Transverse colon (tissue), 4 donors: ENCODE measurements at regions not wholly inside any gene's neighbourhood (a gene's known extent, or its start where the extent isn't known, plus 50 kb on each side); places are given as distances from the start of the nearest gene placed in this dataset.

Source experiments
- EP300 ChIP-seq: sonication (generic); formaldehyde crosslinking; IDR thresholded peaks from one replicate; pipeline ENCODE4 v1.6.1; 2017; ENCODE audit warnings: antibody characterized with exemption, low read depth
- POLR2A ChIP-seq: fragments of 450-650 bp; IDR thresholded peaks from one replicate; pipeline ENCODE4 v1.6.1; 2016; ENCODE audit warnings: antibody characterized with exemption, mild to moderate bottlenecking, moderate library complexity
- POLR2AphosphoS5 ChIP-seq, 3 donors: sonication (generic); formaldehyde crosslinking; IDR thresholded peaks; one replicate each; pipeline ENCODE4 v1.6.1; 2016; ENCODE audit warnings: antibody characterized with exemption in 3 of 3
- TF ChIP-seq, protein P1 (sequence below), 5 experiments: fragments of 200-600 bp in 3 of 5; fragments of 450-650 bp in 2 of 5; sonication (generic) in 3 of 5; IDR thresholded peaks; 1 replicate in 2 of 5; 2 replicates in 3 of 5; pipeline ENCODE4 v1.5.1; 2016 to 2017; ENCODE audit warnings: antibody characterized with exemption in 5 of 5, inconsistent platforms in 3 of 5, mild to moderate bottlenecking in 2 of 5, moderate library complexity in 1 of 5

DNA sequence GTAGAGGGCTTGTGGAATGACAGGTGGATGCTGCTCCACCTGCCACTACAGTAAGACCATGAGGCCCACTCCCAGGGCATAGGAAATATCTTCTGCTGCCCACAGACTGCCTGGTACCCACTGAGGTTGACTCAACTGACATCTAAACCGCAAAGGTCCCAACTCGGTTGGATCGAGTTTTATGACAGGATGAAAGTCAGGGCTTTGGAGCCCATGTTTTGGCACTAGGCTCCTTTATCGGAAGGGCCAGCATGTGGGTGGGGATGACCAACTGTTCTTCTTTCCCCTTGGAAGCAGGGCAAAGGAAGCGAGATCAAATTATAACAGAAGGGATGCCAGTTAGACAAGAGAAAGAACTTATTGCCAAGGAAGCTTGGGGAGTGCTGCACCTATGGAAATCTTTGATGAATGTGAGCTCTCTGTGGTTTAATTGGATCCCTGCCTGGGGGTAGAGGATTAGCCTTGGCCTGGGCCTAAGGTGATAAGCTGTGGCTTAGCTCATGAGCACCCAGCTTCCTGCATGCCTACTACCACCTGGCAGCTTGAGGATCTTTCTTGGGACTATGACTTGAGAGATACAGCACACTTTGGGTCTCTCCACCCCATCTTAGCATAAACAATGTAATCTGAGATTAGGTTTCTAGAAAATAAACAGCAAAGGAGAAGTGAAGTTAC, 121.8 kb downstream of the KCNA5 start:
- TF ChIP-seq, protein P1, sequence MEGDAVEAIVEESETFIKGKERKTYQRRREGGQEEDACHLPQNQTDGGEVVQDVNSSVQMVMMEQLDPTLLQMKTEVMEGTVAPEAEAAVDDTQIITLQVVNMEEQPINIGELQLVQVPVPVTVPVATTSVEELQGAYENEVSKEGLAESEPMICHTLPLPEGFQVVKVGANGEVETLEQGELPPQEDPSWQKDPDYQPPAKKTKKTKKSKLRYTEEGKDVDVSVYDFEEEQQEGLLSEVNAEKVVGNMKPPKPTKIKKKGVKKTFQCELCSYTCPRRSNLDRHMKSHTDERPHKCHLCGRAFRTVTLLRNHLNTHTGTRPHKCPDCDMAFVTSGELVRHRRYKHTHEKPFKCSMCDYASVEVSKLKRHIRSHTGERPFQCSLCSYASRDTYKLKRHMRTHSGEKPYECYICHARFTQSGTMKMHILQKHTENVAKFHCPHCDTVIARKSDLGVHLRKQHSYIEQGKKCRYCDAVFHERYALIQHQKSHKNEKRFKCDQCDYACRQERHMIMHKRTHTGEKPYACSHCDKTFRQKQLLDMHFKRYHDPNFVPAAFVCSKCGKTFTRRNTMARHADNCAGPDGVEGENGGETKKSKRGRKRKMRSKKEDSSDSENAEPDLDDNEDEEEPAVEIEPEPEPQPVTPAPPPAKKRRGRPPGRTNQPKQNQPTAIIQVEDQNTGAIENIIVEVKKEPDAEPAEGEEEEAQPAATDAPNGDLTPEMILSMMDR (IDR thresholded peaks at IDR 0.05) = no peak
- TF ChIP-seq EP300 (no peak), POLR2A (no peak), POLR2AphosphoS5 (IDR thresholded peaks at IDR 0.05) (no peak)
